GM23338 (cell line): ENCODE measurements at regions not wholly inside any gene's neighbourhood (a gene's known extent, or its start where the extent isn't known, plus 50 kb on each side); places are given as distances from the start of the nearest gene placed in this dataset.
"Not testable (repeated sequence)": the region's sequence is repeated elsewhere in the genome, so short reads cannot be mapped to it uniquely, and the experiment has no call there.

Source experiments
- ATAC-seq: fragments of 200-7000 bp; cut with Tn5 transposase; 3 replicates; pipeline ENCODE4 v1.9.1; 2020
- DNase-seq: peaks from one replicate; pipeline ENCODE4 v3.0.0-alpha.2; 2015; ENCODE audit warnings: low spot score
- H2AFZ ChIP-seq: fragments of 200-600 bp; sonication (generic); 2 replicates; pipeline ENCODE4 v1.8.0; 2016; ENCODE audit warnings: antibody characterized with exemption, mild to moderate bottlenecking, moderate library complexity
- H3F3A ChIP-seq: fragments of 200-600 bp; sonication (generic); replicated peaks from 2 replicates; pipeline ENCODE4 v1.8.0; 2017; ENCODE audit warnings: antibody characterized with exemption, mixed run types, low read depth
- H3K27ac ChIP-seq: fragments of 200-600 bp; sonication (generic); 2 replicates; pipeline ENCODE4 v1.6.1; 2016; ENCODE audit warnings: low read depth
- H3K27me3 ChIP-seq: fragments of 200-600 bp; sonication (generic); 2 replicates; pipeline ENCODE4 v1.8.0; 2016; ENCODE audit warnings: mild to moderate bottlenecking, mixed run types, moderate library complexity; ENCODE audit not compliant: insufficient read depth
- H3K36me3 ChIP-seq: fragments of 200-600 bp; sonication (generic); 2 replicates; pipeline ENCODE4 v1.8.0; 2016; ENCODE audit warnings: mild to moderate bottlenecking; ENCODE audit not compliant: insufficient read depth
- H3K4me1 ChIP-seq: fragments of 200-600 bp; sonication (generic); 2 replicates; pipeline ENCODE4 v1.8.0; 2016; ENCODE audit warnings: mild to moderate bottlenecking, moderate library complexity; ENCODE audit not compliant: insufficient read depth
- H3K4me2 ChIP-seq: fragments of 200-600 bp; sonication (generic); 2 replicates; pipeline ENCODE4 v1.7.1; 2017; ENCODE audit warnings: mixed run types
- H3K4me3 ChIP-seq: fragments of 200-600 bp; sonication (generic); 2 replicates; pipeline ENCODE4 v1.6.1; 2016; ENCODE audit warnings: mixed run types
- H3K79me2 ChIP-seq: fragments of 200-600 bp; sonication (generic); replicated peaks from 2 replicates; pipeline ENCODE4 v1.8.0; 2017; ENCODE audit warnings: mild to moderate bottlenecking; ENCODE audit not compliant: insufficient read depth
- H3K9me2 ChIP-seq: fragments of 200-600 bp; sonication (generic); 2 replicates; pipeline ENCODE4 v1.8.0; 2017; ENCODE audit not compliant: insufficient read depth
- H4K20me1 ChIP-seq: fragments of 200-600 bp; sonication (generic); replicated peaks from 2 replicates; pipeline ENCODE4 v1.8.0; 2017; ENCODE audit warnings: mild to moderate bottlenecking; ENCODE audit not compliant: insufficient read depth
- H3K27ac Mint-ChIP-seq: 2 replicates; pipeline ENCODE4 v1.8.0; 2020; ENCODE audit warnings: inconsistent platforms, mild to moderate bottlenecking, moderate library complexity, mixed read lengths
- H3K27me3 Mint-ChIP-seq: 3 replicates; pipeline ENCODE4 v1.8.0; 2022; ENCODE audit warnings: low read depth, mild to moderate bottlenecking, moderate library complexity, mixed read lengths, inconsistent platforms; ENCODE audit not compliant: insufficient read depth, poor library complexity
- H3K36me3 Mint-ChIP-seq: 3 replicates; pipeline ENCODE4 v1.8.0; 2021; ENCODE audit warnings: low read depth, mild to moderate bottlenecking, inconsistent platforms, moderate library complexity, mixed read lengths
- H3K4me1 Mint-ChIP-seq: 3 replicates; pipeline ENCODE4 v1.8.0; 2020; ENCODE audit warnings: mild to moderate bottlenecking, inconsistent platforms, mixed read lengths
- H3K4me3 Mint-ChIP-seq: 3 replicates; pipeline ENCODE4 v1.8.0; 2021; ENCODE audit warnings: moderate library complexity, mild to moderate bottlenecking, inconsistent platforms, mixed read lengths
- H3K9me3 Mint-ChIP-seq: 3 replicates; pipeline ENCODE4 v1.8.0; 2020; ENCODE audit warnings: moderate library complexity, mild to moderate bottlenecking, inconsistent platforms, mixed read lengths

GRCh38 chr21:5154641-5154982 lies 5366.8 kb upstream of the TPTE start:
- DNase-seq = peak; percentile 38
- H3K27ac Mint-ChIP-seq, H3K4me3 Mint-ChIP-seq, H3K4me1 ChIP-seq, H2AFZ ChIP-seq, H3K4me3 ChIP-seq, H3K27me3 Mint-ChIP-seq, H3K9me3 Mint-ChIP-seq, H3F3A ChIP-seq, H3K27me3 ChIP-seq, H3K27ac ChIP-seq, H4K20me1 ChIP-seq, H3K36me3 Mint-ChIP-seq, H3K9me2 ChIP-seq, H3K4me1 Mint-ChIP-seq, H3K36me3 ChIP-seq, H3K79me2 ChIP-seq, H3K4me2 ChIP-seq: not testable (repeated sequence)
- peak; percentile 92 for ATAC-seq

- H4K20me1 ChIP-seq, H3K27me3 ChIP-seq: not testable (repeated sequence)
Measured at GRCh38 chr21:5162693-5163574, 5358.4 kb upstream of the TPTE start.

GRCh38 chr21:5165829-5166228 lies 5355.6 kb upstream of the TPTE start:
- not testable (repeated sequence) for H3K4me1 ChIP-seq, H3K36me3 Mint-ChIP-seq, H3K79me2 ChIP-seq, H4K20me1 ChIP-seq, H3K27ac Mint-ChIP-seq, H3K36me3 ChIP-seq, H3K9me2 ChIP-seq, H3K4me1 Mint-ChIP-seq, DNase-seq, H3K4me3 Mint-ChIP-seq, H3F3A ChIP-seq, H3K9me3 Mint-ChIP-seq, H3K4me3 ChIP-seq, H3K27me3 ChIP-seq, H3K4me2 ChIP-seq, H3K27me3 Mint-ChIP-seq, ATAC-seq, H2AFZ ChIP-seq, H3K27ac ChIP-seq

More at GRCh38 chr21:5162693-5163574, 5358.4 kb upstream of the TPTE start:
- DNase-seq, H3K36me3 Mint-ChIP-seq, H3K4me1 Mint-ChIP-seq, H2AFZ ChIP-seq, ATAC-seq, H3K27ac ChIP-seq, H3K36me3 ChIP-seq, H3K4me2 ChIP-seq, H3K79me2 ChIP-seq, H3K9me3 Mint-ChIP-seq, H3K4me3 ChIP-seq, H3K4me1 ChIP-seq, H3K4me3 Mint-ChIP-seq, H3K27me3 Mint-ChIP-seq, H3F3A ChIP-seq, H3K9me2 ChIP-seq, H3K27ac Mint-ChIP-seq: not testable (repeated sequence)
